NCI-H510A (cell line): ENCODE measurements at regions not wholly inside any gene's neighbourhood (a gene's known extent, or its start where the extent isn't known, plus 50 kb on each side); places are given as distances from the start of the nearest gene placed in this dataset.
"Not testable (repeated sequence)": the region's sequence is repeated elsewhere in the genome, so short reads cannot be mapped to it uniquely, and the experiment has no call there.

Source experiments
- DNase-seq: peaks from one replicate; lab custom pipeline; 2025; lab: John Stamatoyannopoulos, UW

- no peak for DNase-seq
Measured at GRCh38 chr20:52008874-52009273, 182.7 kb downstream of the ZFP64 start.

- DNase-seq: no peak
Measured at GRCh38 chr20:52004715-52005114, 186.9 kb downstream of the ZFP64 start.

- DNase-seq: no peak
Measured at GRCh38 chr20:52004018-52004417, 187.6 kb downstream of the ZFP64 start.

- DNase-seq: no peak
Measured at GRCh38 chr20:52003415-52003814, 188.2 kb downstream of the ZFP64 start.

- DNase-seq: no peak
Measured at GRCh38 chr20:52001999-52002666, 189.4 kb downstream of the ZFP64 start.

- DNase-seq: not testable (repeated sequence)
Measured at GRCh38 chr20:51997281-51997936, 194.2 kb downstream of the ZFP64 start.

- DNase-seq: no peak
Measured at GRCh38 chr20:51995551-51995951, 193.2 kb upstream of the SALL4 start.

- no peak for DNase-seq
Measured at GRCh38 chr20:51994751-51995417, 192.6 kb upstream of the SALL4 start.

GRCh38 chr20:51987812-51988211, 185.5 kb upstream of the SALL4 start:
- DNase-seq: no peak

GRCh38 chr20:51985013-51985415, 182.7 kb upstream of the SALL4 start:
- DNase-seq: no peak

- no peak for DNase-seq
Measured at GRCh38 chr20:51980277-51980676, 178.0 kb upstream of the SALL4 start.

GRCh38 chr20:51979226-51979625, 176.9 kb upstream of the SALL4 start:
- no peak for DNase-seq

- DNase-seq: no peak
Measured at GRCh38 chr20:51978070-51978501, 175.8 kb upstream of the SALL4 start.

- DNase-seq: no peak
Measured at GRCh38 chr20:51972056-51972455, 169.7 kb upstream of the SALL4 start.

GRCh38 chr20:51970858-51971257, 168.5 kb upstream of the SALL4 start:
- DNase-seq: no peak

- no peak for DNase-seq
Measured at GRCh38 chr20:51969191-51969590, 166.9 kb upstream of the SALL4 start.

- no peak for DNase-seq
Measured at GRCh38 chr20:51968151-51968550, 165.8 kb upstream of the SALL4 start.

GRCh38 chr20:51966296-51966971, 164.1 kb upstream of the SALL4 start:
- DNase-seq: no peak

- DNase-seq: no peak
Measured at GRCh38 chr20:51961964-51962761, 159.8 kb upstream of the SALL4 start.

GRCh38 chr20:51960047-51960675, 157.8 kb upstream of the SALL4 start:
- DNase-seq: no peak

- DNase-seq: no peak
Measured at GRCh38 chr20:51959066-51959542, 156.8 kb upstream of the SALL4 start.
